ENCODE measurements at regions not wholly inside any gene's neighbourhood (a gene's known extent, or its start where the extent isn't known, plus 50 kb on each side); places are given as distances from the start of the nearest gene placed in this dataset.

DNA sequence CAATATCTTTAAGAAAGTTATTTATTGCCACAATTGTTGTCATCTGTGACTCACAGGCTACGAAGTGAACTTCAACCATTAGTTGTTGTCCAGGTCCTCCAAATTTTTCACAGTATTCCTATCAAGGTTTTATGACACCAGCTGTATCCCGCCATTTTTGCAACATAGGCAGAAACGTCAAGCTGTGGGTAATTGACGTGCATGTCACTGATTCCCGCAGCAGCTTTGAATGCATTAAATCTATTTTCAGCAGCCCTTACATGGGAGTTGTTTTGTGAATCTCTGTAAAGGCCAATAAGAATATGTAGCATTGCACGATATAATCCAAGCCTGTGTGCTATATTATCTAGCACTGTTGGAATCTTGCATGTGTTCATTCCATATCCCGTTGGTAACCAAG lies 109.1 kb upstream of the TOPAZ1 start:
- no peaks in the 10 kb centered on the region for H3K4me1 ChIP-seq (ENCODE audit: insufficient read depth, low read length)
- DNase-seq (ENCODE audit: insufficient read length, low spot score, missing footprints) = no peak
- no peak overlapping the region for H3K4me3 ChIP-seq (ENCODE audit: insufficient read depth, low read length)
- H3K27ac ChIP-seq (ENCODE audit: low read depth, low read length) = no peak overlapping the region
- no peak overlapping the region for H2AFZ ChIP-seq (ENCODE audit: low read length)
- peaks cover 6% of the 10 kb centered on the region for H3K27me3 ChIP-seq (ENCODE audit: insufficient read depth, low read length)
- no peaks in the 10 kb centered on the region for H3K36me3 ChIP-seq (ENCODE audit: insufficient read depth, low read length)
- H3K4me2 ChIP-seq (ENCODE audit: insufficient read depth, low read length) = no peak overlapping the region
- H4K20me1 ChIP-seq (ENCODE audit: insufficient read depth, low read length) = peaks cover 3% of the 10 kb centered on the region
- H3K79me2 ChIP-seq (ENCODE audit: insufficient read depth, low read length) = no peaks in the 10 kb centered on the region
- H3K9me3 ChIP-seq (ENCODE audit: low read depth, low read length) = no peaks in the 10 kb centered on the region
- TF ChIP-seq, protein P1, sequence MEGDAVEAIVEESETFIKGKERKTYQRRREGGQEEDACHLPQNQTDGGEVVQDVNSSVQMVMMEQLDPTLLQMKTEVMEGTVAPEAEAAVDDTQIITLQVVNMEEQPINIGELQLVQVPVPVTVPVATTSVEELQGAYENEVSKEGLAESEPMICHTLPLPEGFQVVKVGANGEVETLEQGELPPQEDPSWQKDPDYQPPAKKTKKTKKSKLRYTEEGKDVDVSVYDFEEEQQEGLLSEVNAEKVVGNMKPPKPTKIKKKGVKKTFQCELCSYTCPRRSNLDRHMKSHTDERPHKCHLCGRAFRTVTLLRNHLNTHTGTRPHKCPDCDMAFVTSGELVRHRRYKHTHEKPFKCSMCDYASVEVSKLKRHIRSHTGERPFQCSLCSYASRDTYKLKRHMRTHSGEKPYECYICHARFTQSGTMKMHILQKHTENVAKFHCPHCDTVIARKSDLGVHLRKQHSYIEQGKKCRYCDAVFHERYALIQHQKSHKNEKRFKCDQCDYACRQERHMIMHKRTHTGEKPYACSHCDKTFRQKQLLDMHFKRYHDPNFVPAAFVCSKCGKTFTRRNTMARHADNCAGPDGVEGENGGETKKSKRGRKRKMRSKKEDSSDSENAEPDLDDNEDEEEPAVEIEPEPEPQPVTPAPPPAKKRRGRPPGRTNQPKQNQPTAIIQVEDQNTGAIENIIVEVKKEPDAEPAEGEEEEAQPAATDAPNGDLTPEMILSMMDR (IDR thresholded peaks at IDR 0.05; ENCODE audit: extremely low read depth, low read depth, low read length) = no peak

DNA sequence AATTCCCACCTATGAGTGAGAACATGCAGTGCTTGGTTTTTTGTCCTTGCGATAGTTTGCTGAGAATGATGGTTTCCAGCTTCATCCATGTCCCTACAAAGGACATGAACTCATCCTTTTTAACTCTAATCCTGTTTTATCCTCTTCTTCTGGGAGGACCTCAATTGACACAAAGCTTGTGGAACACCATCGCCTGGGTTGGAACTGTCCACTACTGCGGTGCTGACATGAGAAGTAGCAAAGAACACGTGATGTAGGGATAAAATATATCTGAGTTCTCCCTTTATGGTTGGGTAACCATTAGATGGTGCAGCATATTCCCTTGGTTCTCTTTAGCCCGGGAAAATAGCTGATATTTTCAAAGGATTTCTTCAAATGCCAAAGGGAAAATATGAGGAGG lies 105.3 kb upstream of the TOPAZ1 start:
- H3K27ac ChIP-seq (ENCODE audit: low read depth, low read length) = no peak overlapping the region
- H3K9me3 ChIP-seq (ENCODE audit: low read depth, low read length) = no peaks in the 10 kb centered on the region
- H3K27me3 ChIP-seq (ENCODE audit: insufficient read depth, low read length) = peaks cover 6% of the 10 kb centered on the region
- TF ChIP-seq, protein P1 (IDR thresholded peaks at IDR 0.05; ENCODE audit: extremely low read depth, low read depth, low read length) = no peak
- peaks cover 3% of the 10 kb centered on the region for H4K20me1 ChIP-seq (ENCODE audit: insufficient read depth, low read length)
- no peaks in the 10 kb centered on the region for H3K36me3 ChIP-seq (ENCODE audit: insufficient read depth, low read length)
- H3K79me2 ChIP-seq (ENCODE audit: insufficient read depth, low read length) = no peaks in the 10 kb centered on the region
- no peak for DNase-seq (ENCODE audit: insufficient read length, low spot score, missing footprints)
- H3K4me1 ChIP-seq (ENCODE audit: insufficient read depth, low read length) = no peaks in the 10 kb centered on the region
- no peak overlapping the region for H3K4me2 ChIP-seq (ENCODE audit: insufficient read depth, low read length)
- no peak overlapping the region for H2AFZ ChIP-seq (ENCODE audit: low read length)
- H3K4me3 ChIP-seq (ENCODE audit: insufficient read depth, low read length) = no peak overlapping the region

- Histone ChIP-seq H3K79me2 (ENCODE audit: insufficient read depth, low read length) (no peaks in the 10 kb centered on the region), H2AFZ (ENCODE audit: low read length) (no peak overlapping the region), H3K27me3 (ENCODE audit: insufficient read depth, low read length) (peaks cover 8% of the 10 kb centered on the region), H3K9me3 (ENCODE audit: low read depth, low read length) (no peaks in the 10 kb centered on the region), H3K27ac (ENCODE audit: low read depth, low read length) (no peak overlapping the region), H3K36me3 (ENCODE audit: insufficient read depth, low read length) (no peaks in the 10 kb centered on the region), H3K4me1 (ENCODE audit: insufficient read depth, low read length) (no peaks in the 10 kb centered on the region), H3K4me3 (ENCODE audit: insufficient read depth, low read length) (no peak overlapping the region), H4K20me1 (ENCODE audit: insufficient read depth, low read length) (no peaks in the 10 kb centered on the region), H3K4me2 (ENCODE audit: insufficient read depth, low read length) (no peak overlapping the region)
- DNase-seq (ENCODE audit: insufficient read length, low spot score, missing footprints) = no peak
- TF ChIP-seq, protein P1 (IDR thresholded peaks at IDR 0.05; ENCODE audit: extremely low read depth, low read depth, low read length) = no peak
Measured at GRCh38 chr3:44146073-44146472, 95.6 kb upstream of the TOPAZ1 start.

DNA sequence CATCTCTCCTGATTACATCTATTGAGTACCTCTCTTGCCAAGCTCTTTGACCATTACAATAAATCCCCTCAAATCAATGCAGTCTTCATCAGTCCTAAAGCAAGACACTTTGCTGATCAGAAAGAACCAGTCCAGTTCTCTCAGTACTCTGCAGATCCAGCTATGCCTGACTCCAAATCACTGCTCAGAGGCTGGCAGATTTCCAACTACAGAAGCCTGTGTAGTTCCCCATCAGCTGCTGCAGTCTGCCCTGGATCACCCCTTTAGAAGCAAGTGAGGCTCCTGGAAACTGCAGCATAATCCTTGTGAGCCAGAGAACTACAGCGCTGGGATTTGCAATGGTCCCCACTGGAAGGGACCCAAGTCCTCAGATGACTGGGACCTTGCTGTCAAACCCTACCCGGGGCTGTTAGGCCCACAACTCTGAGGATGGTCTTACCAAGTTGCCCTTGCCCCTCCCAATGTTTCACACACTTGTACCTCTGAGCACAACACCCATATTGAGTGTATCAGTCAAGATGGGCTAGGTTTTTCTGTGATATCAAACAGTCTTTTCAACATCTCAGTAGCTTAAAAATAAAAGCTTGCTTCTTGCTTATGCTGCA lies 81.9 kb upstream of the TOPAZ1 start:
- TF ChIP-seq, protein P1 (IDR thresholded peaks at IDR 0.05; ENCODE audit: extremely low read depth, low read depth, low read length) = no peak
- H3K27me3 ChIP-seq (ENCODE audit: insufficient read depth, low read length) = peaks cover 7% of the 10 kb centered on the region
- no peak overlapping the region for H3K4me3 ChIP-seq (ENCODE audit: insufficient read depth, low read length)
- no peaks in the 10 kb centered on the region for H3K36me3 ChIP-seq (ENCODE audit: insufficient read depth, low read length)
- H3K4me1 ChIP-seq (ENCODE audit: insufficient read depth, low read length) = no peaks in the 10 kb centered on the region
- H3K79me2 ChIP-seq (ENCODE audit: insufficient read depth, low read length) = no peaks in the 10 kb centered on the region
- DNase-seq (ENCODE audit: insufficient read length, low spot score, missing footprints) = no peak
- H2AFZ ChIP-seq (ENCODE audit: low read length) = no peak overlapping the region
- H4K20me1 ChIP-seq (ENCODE audit: insufficient read depth, low read length) = no peaks in the 10 kb centered on the region
- no peak overlapping the region for H3K27ac ChIP-seq (ENCODE audit: low read depth, low read length)
- H3K9me3 ChIP-seq (ENCODE audit: low read depth, low read length) = no peaks in the 10 kb centered on the region
- no peak overlapping the region for H3K4me2 ChIP-seq (ENCODE audit: insufficient read depth, low read length)

Measured in osteoblast (primary cell).